ENCODE measurements at regions not wholly inside any gene's neighbourhood (a gene's known extent, or its start where the extent isn't known, plus 50 kb on each side); places are given as distances from the start of the nearest gene placed in this dataset.

- TF ChIP-seq ZNF609 (CRISPR knock-in tag; IDR thresholded peaks at IDR 0.05; ENCODE audit: borderline replicate concordance): peak; percentile 90
- TF ChIP-seq ETV6 (CRISPR knock-in tag; conservative IDR thresholded peaks at IDR 0.05): no peak
- no peak for TF ChIP-seq MAF1 (CRISPR knock-in tag; IDR thresholded peaks at IDR 0.05; ENCODE audit: borderline replicate concordance)
- 0 out of 2 replicates have a peak, but pooled peaks have one; percentile 37 for TF ChIP-seq TCF7L2 (IDR thresholded peaks at IDR 0.05; ENCODE audit: low read depth, low read length)
- TF ChIP-seq FOXP1 (IDR thresholded peaks at IDR 0.05): peak; percentile 57; the same call in 1 of the 2 replicates
- peak; percentile 89 for TF ChIP-seq FOXP1 (CRISPR knock-in tag; IDR thresholded peaks at IDR 0.05)
- peak; percentile 93 for TF ChIP-seq GFI1 (CRISPR knock-in tag; IDR thresholded peaks at IDR 0.05; ENCODE audit: borderline replicate concordance)
- 0 out of 2 replicates have a peak, but pooled peaks have one; percentile 27 for TF ChIP-seq ZFP1 (CRISPR knock-in tag; IDR thresholded peaks at IDR 0.05)
- 0 out of 2 replicates have a peak, but pooled peaks have one; percentile 25 for TF ChIP-seq POGK (CRISPR knock-in tag; conservative IDR thresholded peaks at IDR 0.05)
- no peak for TF ChIP-seq TSC22D2 (CRISPR knock-in tag; IDR thresholded peaks at IDR 0.05; ENCODE audit: borderline replicate concordance)
- TF ChIP-seq ZBTB4 (CRISPR knock-in tag; IDR thresholded peaks at IDR 0.05; ENCODE audit: borderline replicate concordance): no peak
- peak; percentile 68; the same call in 1 of the 2 replicates for TF ChIP-seq ZNF614 (CRISPR knock-in tag; IDR thresholded peaks at IDR 0.05; ENCODE audit: borderline replicate concordance)
- TF ChIP-seq ZNF530 (CRISPR knock-in tag; IDR thresholded peaks at IDR 0.05; ENCODE audit: low read depth): no peak
- TF ChIP-seq POLR2AphosphoS2 (IDR thresholded peaks at IDR 0.05; ENCODE audit: low read depth, low read length): no peak
- TF ChIP-seq RBM39 (IDR thresholded peaks at IDR 0.05; ENCODE audit: low read depth, low read length, poor library complexity, severe bottlenecking): no peak
- peak; percentile 66 for TF ChIP-seq MEF2D (CRISPR knock-in tag; IDR thresholded peaks at IDR 0.05)
- TF ChIP-seq ZNF572 (CRISPR knock-in tag; IDR thresholded peaks at IDR 0.05): no peak
- no peak; the same call in 1 of the 2 replicates for TF ChIP-seq ZNF878 (CRISPR knock-in tag; IDR thresholded peaks at IDR 0.05)
- TF ChIP-seq FOXM1 (CRISPR knock-in tag; IDR thresholded peaks at IDR 0.05): no peak
- TF ChIP-seq U2AF2 (IDR thresholded peaks at IDR 0.05; ENCODE audit: low read depth, low read length): no peak
- no peak for TF ChIP-seq ARHGAP35 (CRISPR knock-in tag; IDR thresholded peaks at IDR 0.05; ENCODE audit: borderline replicate concordance)
These were observed 282.3 kb downstream of the DEPDC1B start (continued) for GRCh38 chr5:60417500-60418181.
